DOHH2 (cell line): ENCODE measurements at regions not wholly inside any gene's neighbourhood (a gene's known extent, or its start where the extent isn't known, plus 50 kb on each side); places are given as distances from the start of the nearest gene placed in this dataset.
"Not testable (repeated sequence)": the region's sequence is repeated elsewhere in the genome, so short reads cannot be mapped to it uniquely, and the experiment has no call there.

ENCODE experiments used
- H3F3A ChIP-seq: fragments of 200-600 bp; sonication (generic), shearing (Covaris generic); 2 replicates; pipeline ENCODE4 v1.6.0; 2016; ENCODE audit warnings: antibody characterized with exemption, mild to moderate bottlenecking; ENCODE audit not compliant: control insufficient read depth, insufficient read depth
- H3K27ac ChIP-seq: fragments of 200-600 bp; sonication (generic); 2 replicates; pipeline ENCODE4 v1.5.1; 2014; ENCODE audit warnings: low read depth, mild to moderate bottlenecking, low read length, moderate library complexity
- H3K27me3 ChIP-seq: fragments of 200-600 bp; sonication (generic); 2 replicates; pipeline ENCODE4 v1.6.1; 2014; ENCODE audit warnings: mild to moderate bottlenecking, low read length, mixed read lengths; ENCODE audit not compliant: control insufficient read depth
- H3K36me3 ChIP-seq: fragments of 200-600 bp; sonication (generic); 2 replicates; pipeline ENCODE4 v1.6.1; 2014; ENCODE audit warnings: mild to moderate bottlenecking, low read length, moderate library complexity, mixed read lengths; ENCODE audit not compliant: control insufficient read depth
- H3K4me1 ChIP-seq: fragments of 200-600 bp; sonication (generic); 2 replicates; pipeline ENCODE4 v1.6.1; 2014; ENCODE audit warnings: mild to moderate bottlenecking, low read length, mixed read lengths; ENCODE audit not compliant: control insufficient read depth
- H3K4me2 ChIP-seq: fragments of 200-600 bp; sonication (generic); 2 replicates; pipeline ENCODE4 v1.6.0; 2014; ENCODE audit warnings: mild to moderate bottlenecking, low read length, moderate library complexity
- H3K4me3 ChIP-seq: fragments of 200-600 bp; sonication (generic); 2 replicates; pipeline ENCODE4 v1.5.1; 2014; ENCODE audit warnings: mild to moderate bottlenecking, low read length, mixed read lengths
- H3K79me2 ChIP-seq: fragments of 200-600 bp; sonication (generic); 2 replicates; pipeline ENCODE4 v1.6.1; 2014; ENCODE audit warnings: mild to moderate bottlenecking, low read length, mixed read lengths; ENCODE audit not compliant: control insufficient read depth
- H3K9me2 ChIP-seq: fragments of 200-600 bp; sonication (generic); replicated peaks from 2 replicates; pipeline ENCODE4 v1.6.1; 2014; ENCODE audit warnings: mild to moderate bottlenecking, low read length, mixed read lengths; ENCODE audit not compliant: control insufficient read depth
- H3K9me3 ChIP-seq: fragments of 200-600 bp; sonication (generic); 2 replicates; pipeline ENCODE4 v1.6.1; 2014; ENCODE audit warnings: antibody characterized with exemption, low read length, mixed read lengths; ENCODE audit not compliant: control insufficient read depth, insufficient read depth
- H4K20me1 ChIP-seq: fragments of 200-600 bp; sonication (generic); 2 replicates; pipeline ENCODE4 v1.6.0; 2014; ENCODE audit warnings: low read depth, mild to moderate bottlenecking, antibody characterized with exemption, low read length, moderate library complexity; ENCODE audit not compliant: control insufficient read depth, insufficient read depth
- EZH2phosphoT487 ChIP-seq: fragments of 200-600 bp; sonication (generic); IDR thresholded peaks from 2 replicates; pipeline ENCODE4 v1.6.1; 2017; ENCODE audit warnings: borderline replicate concordance, mild to moderate bottlenecking, antibody characterized with exemption, low read length, moderate library complexity, mixed read lengths
- TF ChIP-seq, protein P1 (sequence below): fragments of 200-600 bp; sonication (generic); IDR thresholded peaks from one replicate; pipeline ENCODE4 v1.5.1; 2014; ENCODE audit warnings: antibody characterized with exemption, mild to moderate bottlenecking, low read depth, low read length; ENCODE audit not compliant: poor library complexity, severe bottlenecking

DNA sequence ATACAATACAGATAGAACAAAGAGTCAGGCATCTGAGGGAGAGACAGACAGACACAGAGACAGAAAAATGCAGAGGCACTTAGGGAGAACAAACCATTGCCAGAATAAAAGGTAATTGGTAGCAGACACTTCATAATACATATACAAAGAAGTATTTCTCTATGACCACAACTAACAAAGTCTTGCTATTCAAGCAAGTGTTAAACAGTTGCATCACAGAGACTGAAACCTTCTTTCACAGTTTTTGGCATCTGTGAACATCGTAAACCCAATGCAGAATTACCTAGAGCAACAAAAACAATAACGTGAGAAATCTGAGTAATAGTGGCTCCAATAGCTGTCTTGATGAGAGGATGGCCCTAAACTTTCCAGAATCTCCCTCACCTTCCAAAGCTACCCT lies 116.4 kb downstream of the BLID start:
- Histone ChIP-seq H3K9me3 (no peaks in the 10 kb centered on the region), H3K36me3 (no peaks in the 10 kb centered on the region), H3K4me1 (no peaks in the 10 kb centered on the region), H3K4me2 (no peak overlapping the region), H3F3A (no peaks in the 10 kb centered on the region), H3K9me2 (no peaks in the 10 kb centered on the region), H3K4me3 (no peak overlapping the region), H4K20me1 (no peaks in the 10 kb centered on the region), H3K27ac (no peak overlapping the region), H3K79me2 (no peaks in the 10 kb centered on the region), H3K27me3 (no peaks in the 10 kb centered on the region; the same call in 1 of the 2 replicates)
- TF ChIP-seq, protein P1, sequence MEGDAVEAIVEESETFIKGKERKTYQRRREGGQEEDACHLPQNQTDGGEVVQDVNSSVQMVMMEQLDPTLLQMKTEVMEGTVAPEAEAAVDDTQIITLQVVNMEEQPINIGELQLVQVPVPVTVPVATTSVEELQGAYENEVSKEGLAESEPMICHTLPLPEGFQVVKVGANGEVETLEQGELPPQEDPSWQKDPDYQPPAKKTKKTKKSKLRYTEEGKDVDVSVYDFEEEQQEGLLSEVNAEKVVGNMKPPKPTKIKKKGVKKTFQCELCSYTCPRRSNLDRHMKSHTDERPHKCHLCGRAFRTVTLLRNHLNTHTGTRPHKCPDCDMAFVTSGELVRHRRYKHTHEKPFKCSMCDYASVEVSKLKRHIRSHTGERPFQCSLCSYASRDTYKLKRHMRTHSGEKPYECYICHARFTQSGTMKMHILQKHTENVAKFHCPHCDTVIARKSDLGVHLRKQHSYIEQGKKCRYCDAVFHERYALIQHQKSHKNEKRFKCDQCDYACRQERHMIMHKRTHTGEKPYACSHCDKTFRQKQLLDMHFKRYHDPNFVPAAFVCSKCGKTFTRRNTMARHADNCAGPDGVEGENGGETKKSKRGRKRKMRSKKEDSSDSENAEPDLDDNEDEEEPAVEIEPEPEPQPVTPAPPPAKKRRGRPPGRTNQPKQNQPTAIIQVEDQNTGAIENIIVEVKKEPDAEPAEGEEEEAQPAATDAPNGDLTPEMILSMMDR = no peak
- TF ChIP-seq EZH2phosphoT487 = no peak

DNA sequence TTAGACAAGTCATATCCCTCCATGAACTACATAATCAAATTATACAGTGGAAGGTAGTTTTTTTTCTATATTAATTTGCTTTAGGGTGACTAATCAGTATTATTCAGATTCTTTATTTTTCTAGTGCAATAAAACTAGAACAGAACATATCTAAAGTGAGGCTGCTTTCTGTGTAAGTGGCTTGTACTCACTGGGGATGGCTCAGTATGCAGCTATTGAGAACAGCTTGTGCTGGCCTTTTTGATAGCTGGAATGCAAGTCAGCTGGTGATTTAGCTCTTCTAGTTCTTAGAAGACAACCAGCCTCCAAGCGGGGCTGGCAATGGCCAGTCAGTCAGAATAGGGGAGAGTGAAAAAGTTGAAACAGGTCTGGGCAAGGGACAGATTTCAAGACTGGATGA lies 119.4 kb downstream of the BLID start:
- TF ChIP-seq, protein P1 = no peak
- no peak for TF ChIP-seq EZH2phosphoT487
- Histone ChIP-seq H3K4me1 (no peaks in the 10 kb centered on the region), H3K4me3 (no peak overlapping the region), H3K79me2 (no peaks in the 10 kb centered on the region), H3K9me2 (no peaks in the 10 kb centered on the region), H3K27ac (no peak overlapping the region), H3K27me3 (no peaks in the 10 kb centered on the region; the same call in 1 of the 2 replicates), H3F3A (no peaks in the 10 kb centered on the region), H3K36me3 (no peaks in the 10 kb centered on the region), H3K9me3 (no peaks in the 10 kb centered on the region), H4K20me1 (no peaks in the 10 kb centered on the region), H3K4me2 (no peak overlapping the region)

DNA sequence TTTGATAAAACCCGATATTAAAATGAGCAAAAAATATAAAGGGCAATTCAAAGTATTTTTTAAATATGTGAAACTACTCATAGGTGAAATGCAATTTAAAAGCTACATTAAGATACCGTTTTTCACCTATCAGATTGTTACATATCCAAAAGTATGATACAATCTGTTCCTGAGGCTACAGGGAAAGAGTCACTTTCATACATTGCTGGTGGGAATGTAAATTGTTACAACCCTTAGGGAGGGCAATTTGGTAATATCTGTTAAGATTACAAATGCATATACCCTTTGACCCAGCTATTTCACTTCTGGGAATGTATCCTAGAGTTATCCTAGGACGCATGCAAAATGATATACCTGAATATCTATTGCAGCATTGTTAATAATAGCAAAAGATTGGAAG lies 132.1 kb downstream of the BLID start:
- Histone ChIP-seq H3K4me1 (no peaks in the 10 kb centered on the region), H4K20me1 (no peaks in the 10 kb centered on the region), H3K27me3 (no peaks in the 10 kb centered on the region; the same call in 1 of the 2 replicates), H3K27ac (no peak overlapping the region), H3K4me3 (no peak overlapping the region), H3K4me2 (no peak overlapping the region), H3F3A (no peaks in the 10 kb centered on the region), H3K9me3 (no peaks in the 10 kb centered on the region), H3K36me3 (no peaks in the 10 kb centered on the region), H3K9me2 (no peaks in the 10 kb centered on the region), H3K79me2 (no peaks in the 10 kb centered on the region)
- no peak for TF ChIP-seq EZH2phosphoT487
- TF ChIP-seq, protein P1 = no peak

DNA sequence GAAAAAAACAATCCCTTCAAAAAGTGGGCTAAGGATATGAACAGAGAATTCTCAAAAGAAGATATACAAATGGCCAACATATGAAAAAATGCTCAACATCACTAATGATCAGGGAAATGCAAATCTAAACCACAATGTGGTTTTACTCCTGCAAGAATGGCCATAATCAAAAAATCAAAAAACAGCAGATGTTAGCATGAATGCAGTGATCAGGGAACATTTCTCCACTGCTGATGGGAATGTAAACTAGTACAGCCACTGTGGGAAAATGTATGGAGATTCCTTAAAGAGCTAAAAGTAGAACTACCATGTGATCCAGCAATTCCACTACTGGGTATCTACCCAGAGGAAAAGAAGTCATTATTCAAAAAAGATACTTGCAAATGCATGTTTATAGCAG lies 138.1 kb downstream of the BLID start:
- H3K4me1 ChIP-seq, H3K79me2 ChIP-seq, H3K9me3 ChIP-seq, H3F3A ChIP-seq, H3K27ac ChIP-seq, H3K36me3 ChIP-seq, H3K27me3 ChIP-seq, H3K4me3 ChIP-seq, H3K4me2 ChIP-seq, H3K9me2 ChIP-seq, H4K20me1 ChIP-seq: not testable (repeated sequence)
